GM19240 (cell line): ENCODE measurements at regions not wholly inside any gene's neighbourhood (a gene's known extent, or its start where the extent isn't known, plus 50 kb on each side); places are given as distances from the start of the nearest gene placed in this dataset.
"Not testable (repeated sequence)": the region's sequence is repeated elsewhere in the genome, so short reads cannot be mapped to it uniquely, and the experiment has no call there.

Experiments
- DNase-seq: peaks from one replicate; pipeline ENCODE4 v3.0.0; 2011; ENCODE audit warnings: low spot score; ENCODE audit not compliant: insufficient read length

GRCh38 chr7:138316421-138317043 is 143.5 kb upstream of the TRIM24 start:
- no peak for DNase-seq

- DNase-seq: no peak
Measured at GRCh38 chr7:138317044-138317596, 142.9 kb upstream of the TRIM24 start.

- DNase-seq: no peak
Measured at GRCh38 chr7:138324941-138325340, 135.1 kb upstream of the TRIM24 start.

- no peak for DNase-seq
Measured at GRCh38 chr7:138325434-138325833, 134.6 kb upstream of the TRIM24 start.

- no peak for DNase-seq
Measured at GRCh38 chr7:138328215-138328614, 131.8 kb upstream of the TRIM24 start.

GRCh38 chr7:138332850-138333249 is 127.2 kb upstream of the TRIM24 start:
- DNase-seq: not testable (repeated sequence)

GRCh38 chr7:138338361-138338760 is 121.7 kb upstream of the TRIM24 start:
- no peak for DNase-seq

GRCh38 chr7:138339229-138339628 is 120.8 kb upstream of the TRIM24 start:
- not testable (repeated sequence) for DNase-seq

- no peak for DNase-seq
Measured at GRCh38 chr7:138342990-138343389, 117.1 kb upstream of the TRIM24 start.

GRCh38 chr7:138345567-138345966 is 114.5 kb upstream of the TRIM24 start:
- no peak for DNase-seq

- no peak for DNase-seq
Measured at GRCh38 chr7:138346975-138347374, 113.1 kb upstream of the TRIM24 start.

- DNase-seq: no peak
Measured at GRCh38 chr7:138349841-138350700, 110.0 kb upstream of the TRIM24 start.

GRCh38 chr7:138350701-138351357 is 109.2 kb upstream of the TRIM24 start:
- DNase-seq: no peak

GRCh38 chr7:138352570-138353461 is 107.2 kb upstream of the TRIM24 start:
- DNase-seq: no peak

GRCh38 chr7:138354066-138354465 is 106.0 kb upstream of the TRIM24 start:
- no peak for DNase-seq

- no peak for DNase-seq
Measured at GRCh38 chr7:138355254-138355653, 104.8 kb upstream of the TRIM24 start.

- no peak for DNase-seq
Measured at GRCh38 chr7:138358850-138359341, 101.2 kb upstream of the TRIM24 start.

GRCh38 chr7:138359870-138360559 is 100.0 kb upstream of the TRIM24 start:
- DNase-seq: no peak

- DNase-seq: no peak
Measured at GRCh38 chr7:138363721-138364120, 96.3 kb upstream of the TRIM24 start.

GRCh38 chr7:138366137-138366536 is 93.9 kb upstream of the TRIM24 start:
- not testable (repeated sequence) for DNase-seq
